ENCODE measurements at regions not wholly inside any gene's neighbourhood (a gene's known extent, or its start where the extent isn't known, plus 50 kb on each side); places are given as distances from the start of the nearest gene placed in this dataset.

DNA sequence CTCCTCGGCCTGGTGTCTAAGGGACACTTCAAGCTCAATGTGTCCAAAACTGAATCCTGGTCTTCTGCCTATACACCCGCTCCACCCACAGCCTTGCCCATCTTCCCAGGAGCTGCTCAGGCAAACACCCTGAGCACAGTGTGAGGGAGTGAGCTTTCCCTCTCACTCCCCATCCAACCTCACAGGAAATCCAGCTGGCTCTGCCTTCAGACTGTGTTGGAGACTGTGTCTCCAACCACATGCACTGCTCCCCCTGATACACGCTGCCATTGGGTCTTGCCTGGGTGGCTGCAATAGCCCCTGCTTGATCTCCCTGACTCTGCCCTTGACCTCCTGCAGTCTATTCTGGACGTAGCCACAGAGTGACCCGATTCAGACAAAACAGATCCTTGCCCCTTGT is 319.5 kb upstream of the MSX2 start:
- TF ChIP-seq, protein P1, sequence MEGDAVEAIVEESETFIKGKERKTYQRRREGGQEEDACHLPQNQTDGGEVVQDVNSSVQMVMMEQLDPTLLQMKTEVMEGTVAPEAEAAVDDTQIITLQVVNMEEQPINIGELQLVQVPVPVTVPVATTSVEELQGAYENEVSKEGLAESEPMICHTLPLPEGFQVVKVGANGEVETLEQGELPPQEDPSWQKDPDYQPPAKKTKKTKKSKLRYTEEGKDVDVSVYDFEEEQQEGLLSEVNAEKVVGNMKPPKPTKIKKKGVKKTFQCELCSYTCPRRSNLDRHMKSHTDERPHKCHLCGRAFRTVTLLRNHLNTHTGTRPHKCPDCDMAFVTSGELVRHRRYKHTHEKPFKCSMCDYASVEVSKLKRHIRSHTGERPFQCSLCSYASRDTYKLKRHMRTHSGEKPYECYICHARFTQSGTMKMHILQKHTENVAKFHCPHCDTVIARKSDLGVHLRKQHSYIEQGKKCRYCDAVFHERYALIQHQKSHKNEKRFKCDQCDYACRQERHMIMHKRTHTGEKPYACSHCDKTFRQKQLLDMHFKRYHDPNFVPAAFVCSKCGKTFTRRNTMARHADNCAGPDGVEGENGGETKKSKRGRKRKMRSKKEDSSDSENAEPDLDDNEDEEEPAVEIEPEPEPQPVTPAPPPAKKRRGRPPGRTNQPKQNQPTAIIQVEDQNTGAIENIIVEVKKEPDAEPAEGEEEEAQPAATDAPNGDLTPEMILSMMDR (IDR thresholded peaks at IDR 0.05; ENCODE audit: poor library complexity) = no peak
- TF ChIP-seq EZH2phosphoT487 (IDR thresholded peaks at IDR 0.05; ENCODE audit: low read depth, severe bottlenecking, unreplicated experiment) = no peak
- TF ChIP-seq EZH2 (IDR thresholded peaks at IDR 0.05; ENCODE audit: borderline replicate concordance) = no peak
